ENCODE measurements at regions not wholly inside any gene's neighbourhood (a gene's known extent, or its start where the extent isn't known, plus 50 kb on each side); places are given as distances from the start of the nearest gene placed in this dataset.

DNA sequence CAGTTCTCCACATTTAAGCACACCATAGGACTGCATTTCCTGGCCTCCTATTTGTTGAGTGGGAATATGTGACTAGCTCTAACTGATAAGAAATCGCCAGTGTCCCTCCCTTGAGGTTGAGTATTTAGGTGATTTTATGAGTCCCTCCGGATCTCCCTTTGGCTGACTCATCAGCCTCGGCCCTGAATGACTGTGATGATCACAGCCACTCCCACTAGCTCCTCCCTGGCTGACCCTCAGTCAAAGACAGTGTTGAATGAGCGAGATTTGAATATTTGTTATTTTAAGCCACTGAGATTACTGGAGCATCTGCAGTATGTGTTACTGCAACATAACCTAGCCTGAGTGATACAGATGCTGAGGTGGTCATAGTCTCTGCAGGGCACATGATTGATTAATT, 515.3 kb downstream of the EPHB1 start:
- Histone ChIP-seq H3K9me3 (ENCODE audit: control insufficient read depth in 2 of 2, insufficient read depth in 1 of 2, low read depth in 1 of 2, low read length in 1 of 2) (no peaks in the 10 kb centered on the region), H3K4me3 (ENCODE audit: low read depth in 1 of 2, low read length in 2 of 2) (no peak overlapping the region), H3K36me3 (ENCODE audit: control insufficient read depth in 2 of 2, insufficient read depth in 2 of 2, low read length in 1 of 2) (no peaks in the 10 kb centered on the region), H3K27me3 (ENCODE audit: control insufficient read depth in 1 of 2, insufficient read depth in 2 of 2, low read length in 2 of 2) (no peaks in the 10 kb centered on the region), H3K4me1 (ENCODE audit: control insufficient read depth in 2 of 2, insufficient read depth in 2 of 2, low read length in 1 of 2) (no peaks in the 10 kb centered on the region), H3K27ac (ENCODE audit: low read depth in 2 of 2, low read length in 1 of 2) (no peak overlapping the region)
- WGBS, 2 donors: 38 to 44% methylated on average over 4 of the region's 4 CpGs

DNA sequence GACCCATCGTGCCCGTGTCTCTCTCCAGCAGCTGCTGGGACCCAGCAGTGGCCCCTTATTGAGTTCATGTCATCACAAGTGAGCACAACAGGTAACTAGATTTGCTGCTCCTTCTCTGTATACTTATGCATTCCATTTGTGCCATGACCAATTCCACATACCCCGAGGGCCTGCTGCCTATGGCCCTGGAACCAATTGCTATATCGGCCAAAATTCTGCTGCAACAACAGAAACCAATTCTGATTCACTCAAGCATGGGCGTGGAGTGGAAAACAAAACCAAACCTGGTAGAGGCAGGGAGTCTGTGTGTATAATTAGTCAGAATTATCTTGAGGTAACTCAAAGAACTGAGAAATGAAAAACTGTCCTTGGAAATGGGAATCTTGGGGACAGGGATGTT, 516.6 kb downstream of the EPHB1 start:
- H3K4me3 ChIP-seq (ENCODE audit: low read depth in 1 of 2, low read length in 2 of 2): no peak overlapping the region
- H3K27me3 ChIP-seq (ENCODE audit: control insufficient read depth in 1 of 2, insufficient read depth in 2 of 2, low read length in 2 of 2): no peaks in the 10 kb centered on the region
- no peak overlapping the region for H3K27ac ChIP-seq (ENCODE audit: low read depth in 2 of 2, low read length in 1 of 2)
- H3K4me1 ChIP-seq (ENCODE audit: control insufficient read depth in 2 of 2, insufficient read depth in 2 of 2, low read length in 1 of 2): no peaks in the 10 kb centered on the region
- H3K9me3 ChIP-seq (ENCODE audit: control insufficient read depth in 2 of 2, insufficient read depth in 1 of 2, low read depth in 1 of 2, low read length in 1 of 2): no peaks in the 10 kb centered on the region
- 48 to 57% methylated on average over 5 of the region's 5 CpGs for WGBS, 2 donors
- H3K36me3 ChIP-seq (ENCODE audit: control insufficient read depth in 2 of 2, insufficient read depth in 2 of 2, low read length in 1 of 2): no peaks in the 10 kb centered on the region

DNA sequence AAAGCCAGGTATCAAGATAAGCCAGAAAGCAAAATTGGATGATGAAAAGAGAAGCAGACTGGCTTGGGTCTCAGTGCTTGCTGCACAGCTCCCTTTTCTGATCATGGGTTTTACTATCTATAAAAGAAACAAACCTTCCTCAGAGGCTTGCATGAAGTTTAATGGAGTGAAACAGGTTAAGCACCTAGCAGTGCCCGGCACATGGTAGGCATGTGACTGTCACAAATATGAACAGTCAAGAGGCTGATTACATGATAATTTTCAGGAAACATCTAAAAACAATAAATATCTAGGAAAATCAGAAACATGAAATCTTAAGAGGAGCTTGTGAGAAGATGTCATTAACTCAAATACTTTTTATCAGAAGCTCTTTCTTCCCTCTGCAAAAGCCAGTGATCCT, 519.2 kb downstream of the EPHB1 start:
- WGBS, 2 donors: 92 to 96% methylated on average over 1 of the region's 1 CpG
- H3K27ac ChIP-seq (ENCODE audit: low read depth in 2 of 2, low read length in 1 of 2): no peak overlapping the region
- no peaks in the 10 kb centered on the region for H3K36me3 ChIP-seq (ENCODE audit: control insufficient read depth in 2 of 2, insufficient read depth in 2 of 2, low read length in 1 of 2)
- no peaks in the 10 kb centered on the region for H3K27me3 ChIP-seq (ENCODE audit: control insufficient read depth in 1 of 2, insufficient read depth in 2 of 2, low read length in 2 of 2)
- no peak overlapping the region for H3K4me3 ChIP-seq (ENCODE audit: low read depth in 1 of 2, low read length in 2 of 2)
- no peaks in the 10 kb centered on the region for H3K4me1 ChIP-seq (ENCODE audit: control insufficient read depth in 2 of 2, insufficient read depth in 2 of 2, low read length in 1 of 2)
- no peaks in the 10 kb centered on the region for H3K9me3 ChIP-seq (ENCODE audit: control insufficient read depth in 2 of 2, insufficient read depth in 1 of 2, low read depth in 1 of 2, low read length in 1 of 2)

DNA sequence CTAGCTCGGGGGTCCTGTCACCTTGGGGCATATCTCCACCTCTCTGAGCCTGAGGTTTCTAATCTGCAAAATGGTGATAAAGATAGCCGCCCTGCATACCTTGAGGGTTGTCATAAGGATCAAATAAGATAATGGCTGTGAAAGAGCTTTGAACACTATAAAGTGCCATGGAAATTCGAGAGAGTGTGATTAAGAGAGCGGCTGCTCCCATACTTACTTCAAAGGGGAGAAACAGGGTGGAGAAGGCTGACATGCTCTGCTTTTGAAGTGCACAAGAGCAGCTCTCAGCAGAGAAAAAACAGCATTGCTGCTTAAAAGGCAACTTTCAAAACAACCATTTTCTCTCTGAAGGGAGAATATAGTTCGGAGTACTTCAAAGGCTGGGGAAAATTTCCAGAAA, 529.2 kb downstream of the EPHB1 start:
- 38 to 42% methylated on average over 5 of the region's 5 CpGs for WGBS, 2 donors
- Histone ChIP-seq H3K4me3 (ENCODE audit: low read depth in 1 of 2, low read length in 2 of 2) (no peak overlapping the region), H3K36me3 (ENCODE audit: control insufficient read depth in 2 of 2, insufficient read depth in 2 of 2, low read length in 1 of 2) (no peaks in the 10 kb centered on the region), H3K4me1 (ENCODE audit: control insufficient read depth in 2 of 2, insufficient read depth in 2 of 2, low read length in 1 of 2) (no peaks in the 10 kb centered on the region), H3K27me3 (ENCODE audit: control insufficient read depth in 1 of 2, insufficient read depth in 2 of 2, low read length in 2 of 2) (peaks cover 0 to 4% of the 10 kb centered on the region in 2 donors), H3K9me3 (ENCODE audit: control insufficient read depth in 2 of 2, insufficient read depth in 1 of 2, low read depth in 1 of 2, low read length in 1 of 2) (no peaks in the 10 kb centered on the region), H3K27ac (ENCODE audit: low read depth in 2 of 2, low read length in 1 of 2) (no peak overlapping the region)

DNA sequence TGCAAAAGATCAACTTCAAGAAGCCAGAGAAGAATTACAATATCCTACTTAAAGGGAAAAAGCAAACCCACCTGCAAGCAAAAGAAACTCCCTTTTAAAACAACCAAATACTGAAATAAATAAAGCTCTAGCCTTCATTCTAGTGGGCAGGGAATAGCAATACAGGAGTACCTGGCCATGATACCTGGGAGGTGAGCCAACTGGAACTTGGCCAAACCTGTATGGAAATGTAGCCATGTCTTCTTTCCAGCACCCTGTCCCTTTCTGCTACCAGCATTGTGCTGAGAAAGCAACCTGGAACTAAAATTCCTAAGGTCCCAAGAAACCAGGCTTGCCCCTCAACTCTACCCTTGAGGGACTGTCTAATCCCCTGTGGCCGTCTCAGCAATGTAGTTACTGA, 530.0 kb downstream of the EPHB1 start:
- Histone ChIP-seq H3K36me3 (ENCODE audit: control insufficient read depth in 2 of 2, insufficient read depth in 2 of 2, low read length in 1 of 2) (no peaks in the 10 kb centered on the region), H3K4me1 (ENCODE audit: control insufficient read depth in 2 of 2, insufficient read depth in 2 of 2, low read length in 1 of 2) (no peaks in the 10 kb centered on the region), H3K4me3 (ENCODE audit: low read depth in 1 of 2, low read length in 2 of 2) (no peak overlapping the region), H3K27me3 (ENCODE audit: control insufficient read depth in 1 of 2, insufficient read depth in 2 of 2, low read length in 2 of 2) (peaks cover 0 to 4% of the 10 kb centered on the region in 2 donors), H3K27ac (ENCODE audit: low read depth in 2 of 2, low read length in 1 of 2) (no peak overlapping the region), H3K9me3 (ENCODE audit: control insufficient read depth in 2 of 2, insufficient read depth in 1 of 2, low read depth in 1 of 2, low read length in 1 of 2) (no peaks in the 10 kb centered on the region)
- WGBS, 2 donors: 29 to 46% methylated on average over 1 of the region's 1 CpG

DNA sequence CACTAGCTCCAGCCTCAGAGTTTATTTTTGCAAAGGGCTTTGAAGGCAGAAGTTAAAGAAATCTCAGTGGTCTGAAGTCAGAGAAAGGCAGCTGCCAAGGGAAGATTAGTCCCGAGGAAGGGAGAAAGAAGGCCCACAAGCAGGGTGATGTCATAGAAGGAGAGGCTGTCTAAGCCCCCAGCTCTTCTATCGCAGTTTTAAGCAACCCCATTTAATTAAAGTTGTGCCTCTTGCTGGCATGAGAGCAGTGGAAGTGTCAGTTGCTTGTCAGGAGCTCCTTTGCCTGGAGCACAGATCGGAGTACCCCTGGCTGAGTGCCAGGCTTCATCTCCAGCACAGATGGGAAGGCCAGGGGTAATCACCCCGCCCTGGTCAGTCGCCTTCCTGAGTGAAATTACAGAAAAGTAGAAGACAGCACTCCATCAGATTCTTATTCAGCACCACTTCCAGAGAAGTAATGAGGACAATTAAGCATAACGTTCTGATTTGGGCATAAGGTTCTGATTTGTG, 530.7 kb downstream of the EPHB1 start:
- Histone ChIP-seq H3K4me3 (ENCODE audit: low read depth in 1 of 2, low read length in 2 of 2) (no peak overlapping the region), H3K36me3 (ENCODE audit: control insufficient read depth in 2 of 2, insufficient read depth in 2 of 2, low read length in 1 of 2) (no peaks in the 10 kb centered on the region), H3K4me1 (ENCODE audit: control insufficient read depth in 2 of 2, insufficient read depth in 2 of 2, low read length in 1 of 2) (no peaks in the 10 kb centered on the region), H3K27me3 (ENCODE audit: control insufficient read depth in 1 of 2, insufficient read depth in 2 of 2, low read length in 2 of 2) (peaks cover 0 to 4% of the 10 kb centered on the region in 2 donors), H3K27ac (ENCODE audit: low read depth in 2 of 2, low read length in 1 of 2) (no peak overlapping the region), H3K9me3 (ENCODE audit: control insufficient read depth in 2 of 2, insufficient read depth in 1 of 2, low read depth in 1 of 2, low read length in 1 of 2) (no peaks in the 10 kb centered on the region)
- WGBS, 2 donors: 54 to 60% methylated on average over 6 of the region's 6 CpGs

DNA sequence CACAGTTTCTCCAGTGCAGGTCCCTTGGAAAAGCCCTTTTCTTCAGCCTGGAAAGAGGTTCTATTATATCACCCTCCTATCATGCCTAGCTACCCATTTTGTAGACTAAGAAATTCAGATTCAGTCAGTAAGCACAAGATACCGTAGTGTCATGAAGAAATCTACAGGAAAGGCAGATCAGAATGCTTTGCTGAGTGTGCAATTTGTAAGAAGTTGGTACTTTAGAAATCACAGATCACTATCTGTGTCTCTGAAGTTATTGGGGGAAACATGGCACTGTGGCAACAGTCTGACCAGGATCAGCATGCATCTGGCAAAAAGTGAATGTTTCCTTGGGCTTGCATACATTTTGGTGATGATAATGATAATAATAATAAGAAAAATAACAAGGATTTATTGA, 531.8 kb downstream of the EPHB1 start:
- Histone ChIP-seq H3K36me3 (ENCODE audit: control insufficient read depth in 2 of 2, insufficient read depth in 2 of 2, low read length in 1 of 2) (no peaks in the 10 kb centered on the region), H3K27ac (ENCODE audit: low read depth in 2 of 2, low read length in 1 of 2) (no peak overlapping the region), H3K4me3 (ENCODE audit: low read depth in 1 of 2, low read length in 2 of 2) (no peak overlapping the region), H3K4me1 (ENCODE audit: control insufficient read depth in 2 of 2, insufficient read depth in 2 of 2, low read length in 1 of 2) (no peaks in the 10 kb centered on the region), H3K27me3 (ENCODE audit: control insufficient read depth in 1 of 2, insufficient read depth in 2 of 2, low read length in 2 of 2) (no peaks in the 10 kb centered on the region), H3K9me3 (ENCODE audit: control insufficient read depth in 2 of 2, insufficient read depth in 1 of 2, low read depth in 1 of 2, low read length in 1 of 2) (no peaks in the 10 kb centered on the region)
- 93 to 95% methylated on average over 1 of the region's 1 CpG for WGBS, 2 donors

DNA sequence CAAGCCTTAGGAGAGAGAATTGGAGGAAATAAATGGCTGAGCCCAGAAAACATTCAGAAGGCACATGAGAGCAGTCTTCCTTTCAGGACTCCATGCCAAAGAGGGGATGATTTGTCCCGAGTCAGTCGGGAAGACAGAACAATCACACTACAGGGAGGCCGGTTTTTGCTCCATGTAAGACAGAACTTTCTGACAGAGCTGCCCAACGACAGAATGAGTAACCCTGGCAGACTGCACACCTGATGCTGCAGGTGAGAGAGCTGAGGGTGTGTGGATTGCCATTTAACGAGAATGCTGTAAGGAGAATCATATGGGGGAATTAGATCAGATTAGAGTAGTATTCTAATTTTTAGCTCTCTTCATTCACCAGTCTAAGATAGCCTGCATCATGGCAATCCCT, 533.0 kb downstream of the EPHB1 start:
- Histone ChIP-seq H3K9me3 (ENCODE audit: control insufficient read depth in 2 of 2, insufficient read depth in 1 of 2, low read depth in 1 of 2, low read length in 1 of 2) (no peaks in the 10 kb centered on the region), H3K27me3 (ENCODE audit: control insufficient read depth in 1 of 2, insufficient read depth in 2 of 2, low read length in 2 of 2) (no peaks in the 10 kb centered on the region), H3K36me3 (ENCODE audit: control insufficient read depth in 2 of 2, insufficient read depth in 2 of 2, low read length in 1 of 2) (no peaks in the 10 kb centered on the region), H3K4me1 (ENCODE audit: control insufficient read depth in 2 of 2, insufficient read depth in 2 of 2, low read length in 1 of 2) (no peaks in the 10 kb centered on the region), H3K27ac (ENCODE audit: low read depth in 2 of 2, low read length in 1 of 2) (no peak overlapping the region), H3K4me3 (ENCODE audit: low read depth in 1 of 2, low read length in 2 of 2) (no peak overlapping the region)
- 80% methylated on average over 5 of the region's 5 CpGs for WGBS, 2 donors

DNA sequence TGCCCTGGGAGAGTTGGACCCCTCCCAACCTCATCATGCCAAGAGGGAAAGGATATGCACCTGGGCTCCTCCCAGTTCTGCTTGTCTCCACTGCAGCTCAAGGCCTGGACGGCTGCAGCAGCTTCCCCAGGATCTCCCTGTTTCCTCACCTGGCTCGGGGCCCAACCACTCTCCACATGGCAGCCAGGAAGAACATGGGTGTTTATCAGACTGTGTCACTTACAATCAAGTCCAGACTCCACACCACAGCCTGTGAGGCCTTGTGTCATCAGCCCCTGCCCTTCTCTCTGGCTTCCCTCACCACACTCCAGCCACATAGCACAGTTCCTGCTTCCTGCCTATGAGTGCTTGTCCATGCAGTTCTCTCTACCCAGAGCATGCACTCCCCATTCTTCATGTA, 534.4 kb downstream of the EPHB1 start:
- Histone ChIP-seq H3K4me3 (ENCODE audit: low read depth in 1 of 2, low read length in 2 of 2) (no peak overlapping the region), H3K36me3 (ENCODE audit: control insufficient read depth in 2 of 2, insufficient read depth in 2 of 2, low read length in 1 of 2) (no peaks in the 10 kb centered on the region)

DNA sequence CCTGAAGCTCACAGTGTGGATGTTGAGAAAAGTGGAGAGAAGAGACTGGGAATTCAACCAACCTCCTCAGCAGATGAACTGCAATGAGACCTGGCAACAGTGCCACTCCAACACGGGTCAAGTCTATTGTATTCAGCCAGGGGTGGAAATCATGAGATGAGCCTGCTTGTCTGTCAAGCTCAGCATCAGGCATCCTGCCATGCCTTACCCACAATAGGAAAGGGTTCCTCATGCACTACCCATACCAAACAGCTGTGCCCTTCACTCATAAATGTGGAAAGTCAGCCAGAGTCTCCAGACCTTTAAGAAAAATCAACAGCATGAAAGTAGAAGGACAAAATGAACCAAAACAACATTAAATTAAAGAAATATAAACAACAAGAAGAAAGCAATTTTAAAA, 542.1 kb downstream of the EPHB1 start:
- Histone ChIP-seq H3K4me1 (ENCODE audit: control insufficient read depth in 2 of 2, insufficient read depth in 2 of 2, low read length in 1 of 2) (no peaks in the 10 kb centered on the region), H3K4me3 (ENCODE audit: low read depth in 1 of 2, low read length in 2 of 2) (no peak overlapping the region), H3K27me3 (ENCODE audit: control insufficient read depth in 1 of 2, insufficient read depth in 2 of 2, low read length in 2 of 2) (peaks cover 0 to 2% of the 10 kb centered on the region in 2 donors), H3K9me3 (ENCODE audit: control insufficient read depth in 2 of 2, insufficient read depth in 1 of 2, low read depth in 1 of 2, low read length in 1 of 2) (no peaks in the 10 kb centered on the region), H3K27ac (ENCODE audit: low read depth in 2 of 2, low read length in 1 of 2) (no peak overlapping the region), H3K36me3 (ENCODE audit: control insufficient read depth in 2 of 2, insufficient read depth in 2 of 2, low read length in 1 of 2) (no peaks in the 10 kb centered on the region)
- 29 to 38% methylated on average over 1 of the region's 1 CpG for WGBS, 2 donors

More for the DNA sequence above, 534.4 kb downstream of the EPHB1 start:
- 27 to 28% methylated on average over 2 of the region's 2 CpGs for WGBS, 2 donors
- H3K27ac ChIP-seq (ENCODE audit: low read depth in 2 of 2, low read length in 1 of 2): no peak overlapping the region
- H3K27me3 ChIP-seq (ENCODE audit: control insufficient read depth in 1 of 2, insufficient read depth in 2 of 2, low read length in 2 of 2): no peaks in the 10 kb centered on the region
- no peaks in the 10 kb centered on the region for H3K4me1 ChIP-seq (ENCODE audit: control insufficient read depth in 2 of 2, insufficient read depth in 2 of 2, low read length in 1 of 2)
- no peaks in the 10 kb centered on the region for H3K9me3 ChIP-seq (ENCODE audit: control insufficient read depth in 2 of 2, insufficient read depth in 1 of 2, low read depth in 1 of 2, low read length in 1 of 2)

All from esophagus (tissue), 2 donors.